GM18498 (cell line): ENCODE measurements at regions not wholly inside any gene's neighbourhood (a gene's known extent, or its start where the extent isn't known, plus 50 kb on each side); places are given as distances from the start of the nearest gene placed in this dataset.

Source experiments
- ATAC-seq: cut with Tn5 transposase; IDR thresholded peaks from one replicate; pipeline ENCODE4 v1.9.1; 2021; ENCODE audit warnings: mild to moderate bottlenecking, moderate library complexity; ENCODE audit not compliant: unreplicated experiment

- no peak for ATAC-seq
These were observed 112.5 kb upstream of the RUNX3 start for GRCh38 chr1:25042331-25043227.

GRCh38 chr1:25041916-25042315, 111.8 kb upstream of the RUNX3 start:
- ATAC-seq, result no peak

- no peak for ATAC-seq
These were observed 110.1 kb upstream of the RUNX3 start for GRCh38 chr1:25040122-25040685.

- no peak for ATAC-seq
These were observed 109.2 kb upstream of the RUNX3 start for GRCh38 chr1:25039229-25039628.

- ATAC-seq, result no peak
These were observed 108.6 kb upstream of the RUNX3 start for GRCh38 chr1:25038699-25039098.

- ATAC-seq, result no peak
These were observed 107.3 kb upstream of the RUNX3 start for GRCh38 chr1:25037174-25038074.

GRCh38 chr1:25036117-25036546, 106.1 kb upstream of the RUNX3 start:
- ATAC-seq, result no peak

- ATAC-seq, result no peak
These were observed 105.5 kb upstream of the RUNX3 start for GRCh38 chr1:25035523-25036116.

GRCh38 chr1:25034736-25035522, 104.9 kb upstream of the RUNX3 start:
- no peak for ATAC-seq

- ATAC-seq, result no peak
These were observed 104.0 kb upstream of the RUNX3 start for GRCh38 chr1:25033828-25034705.

- ATAC-seq, result no peak
These were observed 103.2 kb upstream of the RUNX3 start for GRCh38 chr1:25033030-25033827.

GRCh38 chr1:25031966-25032667, 102.0 kb upstream of the RUNX3 start:
- ATAC-seq, result peak; percentile 49

GRCh38 chr1:25031601-25031965, 101.5 kb upstream of the RUNX3 start:
- ATAC-seq, result peak; percentile 13

- ATAC-seq, result peak; percentile 53
These were observed 100.9 kb upstream of the RUNX3 start for GRCh38 chr1:25030674-25031589.

- ATAC-seq, result no peak
These were observed 99.9 kb upstream of the RUNX3 start for GRCh38 chr1:25030012-25030411.

GRCh38 chr1:25028907-25029599, 99.0 kb upstream of the RUNX3 start:
- ATAC-seq, result no peak
